Astrocyte (in vitro differentiated cells and primary cell): ENCODE measurements at regions not wholly inside any gene's neighbourhood (a gene's known extent, or its start where the extent isn't known, plus 50 kb on each side); places are given as distances from the start of the nearest gene placed in this dataset.

ENCODE experiments used
- CTCF ChIP-seq: IDR thresholded peaks from 2 replicates; pipeline ENCODE4 v1.5.1; 2011; ENCODE audit warnings: low read depth, mild to moderate bottlenecking, inconsistent platforms, low read length, moderate library complexity; ENCODE audit not compliant: insufficient read depth
- EZH2 ChIP-seq: IDR thresholded peaks from 2 replicates; pipeline ENCODE4 v1.6.1; 2012; ENCODE audit warnings: mild to moderate bottlenecking, low read length, inconsistent platforms; ENCODE audit not compliant: insufficient read depth

GRCh38 chr13:105116966-105117365 is 1418.5 kb downstream of the EFNB2 start:
- TF ChIP-seq CTCF (no peak), EZH2 (no peak)
